Stimulated activated effector memory CD8-positive, alpha-beta T cell treated with anti-CD3 and anti-CD28 coated beads, Interleukin-12 subunit alpha, Interleukin-12 subunit beta, amount 100 ng/mL, for 72 hours (primary cell): ENCODE measurements at regions not wholly inside any gene's neighbourhood (a gene's known extent, or its start where the extent isn't known, plus 50 kb on each side); places are given as distances from the start of the nearest gene placed in this dataset.
"Not testable (repeated sequence)": the region's sequence is repeated elsewhere in the genome, so short reads cannot be mapped to it uniquely, and the experiment has no call there.

Source experiments
- ATAC-seq: fragments of 150-1000 bp; cut with Tn5 transposase; 2 replicates; pipeline ENCODE4 v1.10.0; 2021
- DNase-seq, 2 donors: peaks; one replicate each; pipeline ENCODE4 v3.0.0; 2021 to 2022; ENCODE audit warnings: low spot score in 2 of 2
- H3K27ac Mint-ChIP-seq: one replicate; pipeline ENCODE4 v1.8.0; 2022; ENCODE audit warnings: mild to moderate bottlenecking, mixed read lengths
- H3K36me3 Mint-ChIP-seq: one replicate; pipeline ENCODE4 v1.8.0; 2022; ENCODE audit warnings: mild to moderate bottlenecking, mixed read lengths
- H3K4me1 Mint-ChIP-seq: one replicate; pipeline ENCODE4 v1.8.0; 2022; ENCODE audit warnings: mixed read lengths
- H3K4me3 Mint-ChIP-seq: one replicate; pipeline ENCODE4 v1.8.0; 2022; ENCODE audit warnings: mild to moderate bottlenecking, mixed read lengths
- H3K9me3 Mint-ChIP-seq: one replicate; pipeline ENCODE4 v1.8.0; 2022; ENCODE audit warnings: mixed read lengths

GRCh38 chr14:89743828-89744227 is 210.7 kb downstream of the EFCAB11 start:
- ATAC-seq (no peak), DNase-seq (no peak)
- Mint-ChIP-seq H3K27ac (no peak overlapping the region), H3K36me3 (no peaks in the 10 kb centered on the region), H3K4me1 (no peaks in the 10 kb centered on the region), H3K9me3 (peaks cover 4% of the 10 kb centered on the region), H3K4me3 (no peak overlapping the region)

GRCh38 chr14:89740241-89740640 is 214.3 kb downstream of the EFCAB11 start:
- Mint-ChIP-seq H3K4me3 (no peak overlapping the region), H3K27ac (no peak overlapping the region), H3K36me3 (no peaks in the 10 kb centered on the region), H3K9me3 (no peaks in the 10 kb centered on the region), H3K4me1 (no peaks in the 10 kb centered on the region)
- ATAC-seq = no peak
- DNase-seq = no peak

- Mint-ChIP-seq H3K4me1 (no peaks in the 10 kb centered on the region), H3K9me3 (no peaks in the 10 kb centered on the region), H3K27ac (no peak overlapping the region), H3K4me3 (no peak overlapping the region), H3K36me3 (no peaks in the 10 kb centered on the region)
- DNase-seq = no peak
- ATAC-seq = no peak
Observed at GRCh38 chr14:89736881-89737280, 217.6 kb downstream of the EFCAB11 start.

GRCh38 chr14:89731396-89731933 is 223.1 kb downstream of the EFCAB11 start:
- H3K27ac Mint-ChIP-seq = no peak overlapping the region
- DNase-seq (no peak), ATAC-seq (no peak)
- H3K4me3 Mint-ChIP-seq = no peak overlapping the region
- no peaks in the 10 kb centered on the region for H3K36me3 Mint-ChIP-seq
- no peaks in the 10 kb centered on the region for H3K9me3 Mint-ChIP-seq
- H3K4me1 Mint-ChIP-seq = no peaks in the 10 kb centered on the region

- Mint-ChIP-seq H3K4me1 (no peaks in the 10 kb centered on the region), H3K4me3 (no peak overlapping the region), H3K9me3 (no peaks in the 10 kb centered on the region), H3K27ac (no peak overlapping the region), H3K36me3 (no peaks in the 10 kb centered on the region)
- ATAC-seq (no peak), DNase-seq (no peak)
Observed at GRCh38 chr14:89730687-89731086, 223.8 kb downstream of the EFCAB11 start.

- no peak for ATAC-seq
- Mint-ChIP-seq H3K9me3 (no peaks in the 10 kb centered on the region), H3K36me3 (no peaks in the 10 kb centered on the region), H3K4me3 (no peak overlapping the region), H3K27ac (no peak overlapping the region), H3K4me1 (peaks cover 15% of the 10 kb centered on the region)
- DNase-seq = no peak
Observed at GRCh38 chr14:89728964-89729363, 225.6 kb downstream of the EFCAB11 start.

GRCh38 chr14:89726226-89726625 is 228.3 kb downstream of the EFCAB11 start:
- not testable (repeated sequence) for DNase-seq, ATAC-seq, H3K36me3 Mint-ChIP-seq, H3K9me3 Mint-ChIP-seq, H3K4me3 Mint-ChIP-seq, H3K27ac Mint-ChIP-seq
- peaks cover 39% of the 10 kb centered on the region for H3K4me1 Mint-ChIP-seq

GRCh38 chr14:89724628-89724960 is 229.9 kb downstream of the EFCAB11 start:
- no peak for ATAC-seq
- Mint-ChIP-seq H3K36me3 (no peaks in the 10 kb centered on the region), H3K4me3 (peak overlapping the region; percentile 71), H3K9me3 (no peaks in the 10 kb centered on the region), H3K27ac (peak overlapping the region; percentile 86), H3K4me1 (peaks cover 56% of the 10 kb centered on the region)
- no peak for DNase-seq

- Mint-ChIP-seq H3K4me1 (peaks cover 61% of the 10 kb centered on the region), H3K4me3 (peak overlapping the region; percentile 71), H3K36me3 (no peaks in the 10 kb centered on the region), H3K27ac (peak overlapping the region; percentile 86), H3K9me3 (no peaks in the 10 kb centered on the region)
- ATAC-seq = no peak
- no peak for DNase-seq
Observed at GRCh38 chr14:89723930-89724627, 230.5 kb downstream of the EFCAB11 start.

- H3K36me3 Mint-ChIP-seq = no peaks in the 10 kb centered on the region
- peaks cover 76% of the 10 kb centered on the region for H3K4me1 Mint-ChIP-seq
- ATAC-seq (no peak), DNase-seq (no peak)
- H3K9me3 Mint-ChIP-seq = no peaks in the 10 kb centered on the region
- H3K4me3 Mint-ChIP-seq = peak overlapping the region; percentile 53
- H3K27ac Mint-ChIP-seq = peak overlapping the region; percentile 93
Observed at GRCh38 chr14:89721956-89722355, 232.6 kb downstream of the EFCAB11 start.

GRCh38 chr14:89720741-89721729 is 233.5 kb downstream of the EFCAB11 start:
- ATAC-seq = peak; percentile 94
- peak overlapping the region; percentile 53 for H3K4me3 Mint-ChIP-seq
- DNase-seq = peak; percentile 29 to 82
- H3K4me1 Mint-ChIP-seq = peaks cover 76% of the 10 kb centered on the region
- no peaks in the 10 kb centered on the region for H3K36me3 Mint-ChIP-seq
- H3K9me3 Mint-ChIP-seq = no peaks in the 10 kb centered on the region
- peak overlapping the region; percentile 93 for H3K27ac Mint-ChIP-seq

GRCh38 chr14:89720076-89720687 is 234.3 kb downstream of the EFCAB11 start:
- Mint-ChIP-seq H3K36me3 (no peaks in the 10 kb centered on the region), H3K27ac (peak overlapping the region; percentile 93), H3K9me3 (no peaks in the 10 kb centered on the region), H3K4me1 (peaks cover 77% of the 10 kb centered on the region), H3K4me3 (peak overlapping the region; percentile 53)
- DNase-seq = no peak
- ATAC-seq = peak; percentile 5

- peaks cover 75% of the 10 kb centered on the region for H3K4me1 Mint-ChIP-seq
- ATAC-seq = no peak
- peak overlapping the region; percentile 93 for H3K27ac Mint-ChIP-seq
- no peaks in the 10 kb centered on the region for H3K9me3 Mint-ChIP-seq
- no peak overlapping the region for H3K4me3 Mint-ChIP-seq
- H3K36me3 Mint-ChIP-seq = no peaks in the 10 kb centered on the region
- no peak for DNase-seq
Observed at GRCh38 chr14:89719366-89720075, 235.0 kb downstream of the EFCAB11 start.

- ATAC-seq (no peak), DNase-seq (no peak)
- Mint-ChIP-seq H3K27ac (no peak overlapping the region), H3K36me3 (no peaks in the 10 kb centered on the region), H3K9me3 (peaks cover 4% of the 10 kb centered on the region), H3K4me1 (peaks cover 10% of the 10 kb centered on the region), H3K4me3 (no peak overlapping the region)
Observed at GRCh38 chr14:89708982-89709625, 245.4 kb downstream of the EFCAB11 start.
